ENCODE measurements at regions not wholly inside any gene's neighbourhood (a gene's known extent, or its start where the extent isn't known, plus 50 kb on each side); places are given as distances from the start of the nearest gene placed in this dataset.

- no TSS peak for BruUV-seq (replicated peaks)
- H3K4me3 Mint-ChIP-seq (ENCODE audit: low read depth, unreplicated experiment) = no peak overlapping the region
- peaks cover 2% of the 10 kb centered on the region for H3K9me3 Mint-ChIP-seq (ENCODE audit: low read depth, unreplicated experiment)
- peak; percentile 87 for DNase-seq
- no peaks in the 10 kb centered on the region for H3K36me3 Mint-ChIP-seq (ENCODE audit: insufficient read depth, unreplicated experiment)
- CTCF ChIA-PET = interaction anchor here (0.6 to 1.0 kb wide), 2 partner anchors 99 to 432 kb away, joined by 3 read pairs; no protein-coding TSS in a partner anchor
- TF ChIP-seq CTCF (IDR thresholded peaks at IDR 0.05; ENCODE audit: unreplicated experiment) = no peak
- peak overlapping the region; percentile 79 for H3K27ac Mint-ChIP-seq (ENCODE audit: unreplicated experiment)
- intact Hi-C loops (cut with micrococcal nuclease; ENCODE audit: unreplicated experiment) = no loop called here
- peaks cover 10% of the 10 kb centered on the region for H3K4me1 Mint-ChIP-seq (ENCODE audit: low read depth, unreplicated experiment)
- no peaks in the 10 kb centered on the region for H3K27me3 Mint-ChIP-seq (ENCODE audit: unreplicated experiment)
Measured at GRCh38 chr9:91001146-91001611, 199.6 kb downstream of the SYK start.

- Mint-ChIP-seq H3K4me3 (ENCODE audit: low read depth, unreplicated experiment) (no peak overlapping the region), H3K9me3 (ENCODE audit: low read depth, unreplicated experiment) (peaks cover 2% of the 10 kb centered on the region), H3K36me3 (ENCODE audit: insufficient read depth, unreplicated experiment) (no peaks in the 10 kb centered on the region), H3K4me1 (ENCODE audit: low read depth, unreplicated experiment) (no peaks in the 10 kb centered on the region), H3K27me3 (ENCODE audit: unreplicated experiment) (no peaks in the 10 kb centered on the region), H3K27ac (ENCODE audit: unreplicated experiment) (no peak overlapping the region)
- no TSS peak for BruUV-seq (replicated peaks)
- CTCF ChIA-PET = interaction anchor here (0.7 kb wide), 1 partner anchor 1062 kb away, joined by 3 read pairs; no protein-coding TSS in a partner anchor
- no peak for DNase-seq
- intact Hi-C loops (cut with micrococcal nuclease; ENCODE audit: unreplicated experiment) = no loop called here
- TF ChIP-seq CTCF (IDR thresholded peaks at IDR 0.05; ENCODE audit: unreplicated experiment) = no peak
Measured at GRCh38 chr9:91004484-91004883, 202.9 kb downstream of the SYK start.

- no peaks in the 10 kb centered on the region for H3K36me3 Mint-ChIP-seq (ENCODE audit: insufficient read depth, unreplicated experiment)
- no peak for TF ChIP-seq CTCF (IDR thresholded peaks at IDR 0.05; ENCODE audit: unreplicated experiment)
- BruUV-seq (replicated peaks) = no TSS peak
- intact Hi-C loops (cut with micrococcal nuclease; ENCODE audit: unreplicated experiment) = no loop called here
- H3K4me1 Mint-ChIP-seq (ENCODE audit: low read depth, unreplicated experiment) = no peaks in the 10 kb centered on the region
- no peaks in the 10 kb centered on the region for H3K27me3 Mint-ChIP-seq (ENCODE audit: unreplicated experiment)
- DNase-seq = no peak
- CTCF ChIA-PET = interaction anchor here (0.7 kb wide), 1 partner anchor 1063 kb away, joined by 3 read pairs; no protein-coding TSS in a partner anchor
- H3K4me3 Mint-ChIP-seq (ENCODE audit: low read depth, unreplicated experiment) = no peak overlapping the region
- H3K9me3 Mint-ChIP-seq (ENCODE audit: low read depth, unreplicated experiment) = peaks cover 2% of the 10 kb centered on the region
- no peak overlapping the region for H3K27ac Mint-ChIP-seq (ENCODE audit: unreplicated experiment)
Measured at GRCh38 chr9:91004992-91005391, 203.4 kb downstream of the SYK start.

- DNase-seq = no peak
- no peaks in the 10 kb centered on the region for H3K4me1 Mint-ChIP-seq (ENCODE audit: low read depth, unreplicated experiment)
- H3K4me3 Mint-ChIP-seq (ENCODE audit: low read depth, unreplicated experiment) = no peak overlapping the region
- H3K27ac Mint-ChIP-seq (ENCODE audit: unreplicated experiment) = no peak overlapping the region
- no peak for TF ChIP-seq CTCF (IDR thresholded peaks at IDR 0.05; ENCODE audit: unreplicated experiment)
- CTCF ChIA-PET = no interaction called here
- H3K27me3 Mint-ChIP-seq (ENCODE audit: unreplicated experiment) = no peaks in the 10 kb centered on the region
- peaks cover 2% of the 10 kb centered on the region for H3K9me3 Mint-ChIP-seq (ENCODE audit: low read depth, unreplicated experiment)
- no TSS peak for BruUV-seq (replicated peaks)
- intact Hi-C loops (cut with micrococcal nuclease; ENCODE audit: unreplicated experiment) = no loop called here
- H3K36me3 Mint-ChIP-seq (ENCODE audit: insufficient read depth, unreplicated experiment) = no peaks in the 10 kb centered on the region
Measured at GRCh38 chr9:91006046-91006445, 204.4 kb downstream of the SYK start.

Measured in Calu3 (cell line).